CD4-positive, alpha-beta T cell treated with Interleukin-12 subunit alpha and Interleukin-12 subunit beta, for 1 hour (primary cell): ENCODE measurements at regions not wholly inside any gene's neighbourhood (a gene's known extent, or its start where the extent isn't known, plus 50 kb on each side); places are given as distances from the start of the nearest gene placed in this dataset.

Experiments
- DNase-seq: peaks from one replicate; pipeline ENCODE4 v3.0.0-alpha.2; 2020

DNA sequence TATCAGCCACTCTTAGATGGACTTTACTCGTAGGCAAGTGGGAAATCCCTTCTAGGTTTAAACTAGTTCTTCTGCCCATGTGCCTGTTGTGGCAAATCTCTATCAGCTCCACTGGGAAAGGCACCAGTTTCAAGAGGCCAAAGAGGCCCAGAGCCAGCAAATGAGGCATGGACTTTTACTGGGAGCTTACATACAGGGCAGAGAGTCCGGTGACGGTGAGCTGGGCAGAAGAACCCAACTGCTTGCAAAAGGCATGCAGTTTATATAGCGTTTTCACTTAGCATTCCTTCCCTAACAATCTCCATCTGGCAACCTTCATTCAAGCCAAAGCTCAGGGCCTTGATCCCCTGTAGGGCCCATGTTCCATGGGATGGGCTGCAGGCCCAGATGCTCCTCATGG is 93.0 kb upstream of the C3orf80 start:
- DNase-seq = no peak

DNA sequence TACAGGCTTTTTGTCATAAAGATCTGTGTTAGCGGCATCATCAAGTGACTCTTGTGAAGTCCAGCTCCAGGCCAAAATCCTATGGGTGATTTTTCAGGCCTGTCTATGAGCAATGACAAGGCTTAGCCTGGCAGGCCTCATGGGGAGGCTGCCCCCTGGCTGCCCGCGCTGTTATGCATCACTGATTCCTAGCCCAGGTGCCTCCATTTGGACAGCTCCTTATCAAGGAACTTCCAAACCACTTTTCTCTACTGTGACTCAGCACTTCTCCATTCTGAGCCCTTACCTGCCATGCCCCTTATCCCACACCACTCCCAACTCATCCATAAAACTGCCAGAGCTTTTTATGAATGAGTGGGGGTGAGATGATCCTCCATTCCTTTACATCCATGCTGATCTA is 91.5 kb upstream of the C3orf80 start:
- DNase-seq = no peak

DNA sequence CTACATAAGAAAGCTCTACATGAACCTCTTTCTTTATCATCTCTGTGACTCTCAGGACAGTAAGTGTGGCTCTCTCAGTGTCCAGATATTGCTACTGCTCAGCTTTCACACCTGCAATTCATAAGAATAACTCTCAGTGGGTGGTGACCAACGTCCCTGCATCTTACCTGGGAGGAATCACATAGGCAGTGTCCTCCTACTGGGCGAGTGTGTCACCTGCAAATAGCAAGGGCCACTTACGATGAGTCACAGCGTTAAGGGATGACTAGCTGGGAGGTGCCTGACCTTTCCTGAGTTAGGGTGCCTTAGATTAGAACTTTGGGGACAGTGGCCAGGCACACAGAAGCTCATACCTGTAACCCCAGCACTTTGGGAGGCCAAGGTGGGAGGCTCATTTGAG is 90.8 kb upstream of the C3orf80 start:
- DNase-seq = no peak

DNA sequence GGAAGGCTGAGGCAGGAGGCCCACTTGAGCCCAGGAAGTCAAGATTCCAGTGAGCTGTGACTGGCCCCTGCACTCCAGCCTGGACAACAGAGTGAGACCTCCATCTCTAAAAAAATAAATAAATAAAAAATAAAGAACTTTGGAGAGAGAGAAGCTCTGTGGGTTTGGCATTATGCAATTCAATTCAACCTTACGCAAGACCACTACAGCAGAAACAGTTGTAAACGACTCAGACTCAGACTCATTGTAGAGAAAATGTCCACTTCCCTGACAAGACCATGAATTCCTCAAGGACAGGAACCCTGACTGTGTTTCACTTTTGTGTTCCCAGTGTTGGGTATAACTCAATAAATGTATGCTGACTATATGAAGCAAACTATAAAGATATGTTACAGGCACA is 90.3 kb upstream of the C3orf80 start:
- DNase-seq = no peak

DNA sequence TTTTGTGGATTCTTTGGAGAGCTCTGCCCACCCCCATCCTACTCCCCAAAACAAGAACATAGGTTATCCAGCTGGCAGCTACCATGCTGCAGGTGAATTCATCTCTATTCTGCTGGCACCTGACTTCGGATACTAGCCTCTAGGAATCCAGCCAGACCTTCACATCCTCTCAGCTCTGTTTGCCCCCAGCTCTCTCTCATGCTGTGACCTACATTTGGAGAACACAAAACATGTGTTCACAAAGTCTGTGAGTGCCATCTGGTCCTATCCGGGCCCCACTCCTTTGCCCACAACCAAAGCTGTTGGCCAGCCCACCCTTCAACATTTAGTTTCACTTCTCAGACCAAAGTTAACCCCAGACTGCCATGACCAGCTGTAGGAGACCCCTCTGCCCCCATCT is 89.4 kb upstream of the C3orf80 start:
- DNase-seq = no peak

DNA sequence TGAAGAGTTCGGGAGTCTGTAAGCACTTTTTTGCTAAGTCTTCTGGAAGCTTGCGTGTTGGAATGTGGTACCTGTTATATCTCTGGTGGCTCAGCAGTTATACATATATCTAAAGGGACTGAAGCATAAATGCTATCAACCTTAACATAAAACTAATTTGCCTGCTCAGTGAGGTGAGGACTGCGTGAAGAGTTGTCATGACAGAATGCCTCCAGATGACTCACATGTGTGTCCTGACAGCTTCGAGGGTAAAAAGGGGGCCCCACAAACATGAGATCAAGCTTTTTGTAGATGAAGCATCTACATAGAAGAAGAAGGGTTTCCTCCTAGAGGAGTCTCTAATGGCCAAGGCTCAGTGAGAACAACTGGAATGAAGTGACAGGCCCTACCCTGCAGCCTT is 88.8 kb upstream of the C3orf80 start:
- DNase-seq = no peak

DNA sequence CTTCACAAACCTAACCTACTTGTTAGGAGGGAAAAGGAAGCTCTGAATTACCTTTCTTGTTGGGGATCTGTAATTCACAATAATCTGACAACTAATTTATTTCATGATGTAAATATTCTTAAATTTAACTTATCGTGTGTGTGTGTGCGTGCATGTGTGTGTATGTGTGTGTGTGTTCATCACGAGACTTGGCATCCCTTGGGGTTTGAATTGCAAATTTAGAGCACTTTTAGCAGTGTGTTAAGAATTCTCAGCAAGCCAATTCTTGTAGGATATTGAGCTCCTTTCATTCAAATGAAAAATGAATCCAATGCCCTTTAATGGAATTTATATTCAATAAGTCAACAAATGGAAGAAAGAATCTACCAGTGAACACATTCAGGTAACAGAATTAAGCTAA is 85.9 kb upstream of the C3orf80 start:
- no peak for DNase-seq

DNA sequence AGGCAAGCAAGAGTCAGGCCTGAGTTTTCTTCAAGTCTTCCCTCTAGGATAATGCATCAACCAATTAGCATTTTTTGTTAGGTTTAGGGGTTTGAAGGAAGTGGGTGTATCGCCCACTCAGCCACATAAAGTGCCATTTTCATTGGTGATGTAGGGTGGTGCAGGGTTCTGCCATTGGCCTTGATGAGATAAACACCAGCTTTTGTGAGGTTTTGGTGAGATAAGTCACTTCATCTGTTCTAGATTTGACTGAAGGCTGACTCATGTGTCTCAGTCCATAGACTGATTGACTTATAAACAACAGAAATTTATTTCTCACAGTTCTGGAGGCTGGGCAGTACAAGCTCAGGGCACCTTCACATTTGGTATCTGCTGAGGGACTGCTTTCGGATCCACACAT is 84.5 kb upstream of the C3orf80 start:
- DNase-seq = no peak

DNA sequence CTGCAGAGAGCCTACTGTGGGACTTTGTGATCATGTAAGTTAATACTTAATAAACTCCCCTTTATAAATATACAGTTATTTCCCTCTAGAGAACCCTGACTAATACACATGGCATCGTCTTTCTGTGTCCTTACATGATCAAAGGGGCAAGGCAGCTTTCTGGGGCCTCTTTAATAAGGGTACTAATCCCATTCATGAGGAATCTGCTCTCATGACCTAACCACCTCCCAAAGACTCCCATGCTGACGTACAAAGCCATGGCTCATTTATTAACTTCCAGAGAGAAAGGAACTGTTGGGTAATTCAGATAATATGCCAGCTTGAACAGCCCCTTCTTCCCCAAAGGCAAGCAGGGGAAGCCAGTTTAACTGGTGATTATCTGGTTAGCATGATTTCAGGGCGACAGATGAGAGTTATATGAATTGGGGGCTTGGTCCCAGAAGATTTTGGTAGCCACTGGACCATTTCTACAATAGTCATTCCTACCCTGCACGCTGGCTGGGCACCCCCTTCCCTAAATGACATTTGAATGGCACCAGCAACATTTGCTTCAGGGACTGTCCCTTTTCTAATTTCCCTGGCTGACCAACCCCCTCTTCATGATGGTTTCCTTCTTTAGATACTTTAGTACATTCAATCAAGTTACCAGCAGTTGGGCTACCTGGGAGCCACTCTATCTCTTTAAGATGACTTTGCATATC is 83.6 kb upstream of the C3orf80 start:
- DNase-seq = no peak

DNA sequence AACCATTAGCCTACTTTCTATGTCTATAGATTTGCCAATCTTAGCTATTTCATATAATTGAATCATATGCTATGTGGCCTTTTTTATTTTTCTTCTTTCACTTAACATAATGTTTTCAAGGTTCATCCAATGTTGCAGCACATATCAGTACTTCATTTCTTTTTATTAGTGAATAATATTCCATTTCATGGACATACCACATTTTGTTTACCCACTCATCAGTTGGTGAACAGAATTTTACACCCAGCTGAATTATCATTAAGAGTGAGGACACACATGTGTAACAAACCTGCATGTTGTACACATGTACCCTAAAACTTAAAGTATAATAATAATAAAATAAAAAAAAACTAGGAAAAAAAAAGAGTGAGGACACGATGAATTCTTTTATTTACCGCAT is 81.7 kb upstream of the C3orf80 start:
- DNase-seq = no peak

DNA sequence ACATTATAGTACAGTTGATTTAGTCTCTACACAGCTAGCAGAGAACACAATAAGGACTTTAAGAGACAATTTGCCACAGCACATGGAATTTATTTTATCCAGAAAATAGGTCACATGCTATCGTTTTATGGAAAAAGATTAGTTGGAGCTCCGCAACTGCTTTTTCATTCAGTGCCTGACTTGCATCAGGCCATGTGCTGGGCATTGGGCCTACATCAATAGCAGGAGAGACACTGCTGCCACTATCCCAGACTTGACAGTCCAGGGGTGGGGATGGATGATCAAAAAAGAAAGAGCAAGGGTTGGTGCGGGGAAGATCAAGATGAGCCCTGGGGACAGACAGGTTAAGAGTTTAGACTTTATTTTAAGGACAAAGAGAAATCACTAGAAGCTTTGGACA is 75.2 kb upstream of the C3orf80 start:
- DNase-seq = no peak

DNA sequence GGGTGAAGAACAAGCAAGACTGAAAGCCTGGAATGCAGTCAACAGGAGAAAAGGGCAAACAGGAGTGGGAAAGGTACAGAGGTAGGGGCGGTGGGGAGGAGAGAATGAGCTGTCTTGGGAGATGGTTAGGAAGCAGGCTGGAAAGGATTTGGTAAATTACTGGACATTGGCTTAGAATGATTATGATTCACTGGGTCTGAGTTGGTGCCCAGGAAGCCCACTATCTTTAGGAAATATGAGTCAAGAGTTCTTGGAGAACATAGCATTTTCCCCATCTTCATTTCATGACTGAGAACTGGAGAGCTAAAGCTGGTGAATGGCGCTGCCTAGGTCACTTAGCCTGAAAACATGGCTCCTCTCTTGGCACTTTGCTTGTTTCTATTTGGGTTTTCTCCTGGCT is 74.7 kb upstream of the C3orf80 start:
- DNase-seq = no peak

DNA sequence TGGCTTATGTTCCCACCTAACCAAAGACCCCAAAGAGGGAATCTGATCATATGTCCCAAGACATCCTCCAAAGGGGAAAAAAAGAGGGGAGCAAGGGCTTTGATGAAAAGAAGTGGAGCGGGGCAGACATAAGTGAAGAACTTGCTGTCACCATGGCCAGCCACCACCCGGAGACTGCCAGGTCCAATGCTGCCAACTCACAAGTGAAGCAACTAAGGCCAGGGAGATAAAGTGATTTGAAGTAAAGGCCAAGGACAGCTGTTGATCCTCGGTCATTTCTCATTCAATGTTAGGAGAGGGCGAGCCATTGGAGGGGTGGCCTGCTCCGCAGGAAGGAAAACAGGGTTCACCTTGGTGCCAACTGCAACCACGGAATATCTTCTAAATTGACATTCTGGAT is 72.6 kb upstream of the C3orf80 start:
- no peak for DNase-seq

DNA sequence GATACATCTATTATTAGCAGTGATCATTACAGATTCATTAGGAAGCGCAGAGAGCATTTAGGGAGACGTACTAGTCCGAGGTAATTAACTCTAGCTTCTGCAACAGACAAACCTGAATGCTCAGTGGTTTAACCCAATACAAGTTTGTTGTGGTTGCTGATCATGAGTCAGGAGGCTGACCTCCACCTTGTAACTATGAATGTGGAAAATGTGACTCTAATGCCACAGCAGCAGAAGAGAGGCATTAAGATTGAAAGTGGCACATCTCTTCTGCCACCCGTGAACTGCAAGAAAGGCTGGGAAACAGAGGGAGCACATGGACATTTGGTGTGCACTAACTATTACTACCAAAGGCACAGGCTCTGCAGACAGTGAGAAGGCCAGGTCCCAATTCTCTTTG is 71.2 kb upstream of the C3orf80 start:
- no peak for DNase-seq

DNA sequence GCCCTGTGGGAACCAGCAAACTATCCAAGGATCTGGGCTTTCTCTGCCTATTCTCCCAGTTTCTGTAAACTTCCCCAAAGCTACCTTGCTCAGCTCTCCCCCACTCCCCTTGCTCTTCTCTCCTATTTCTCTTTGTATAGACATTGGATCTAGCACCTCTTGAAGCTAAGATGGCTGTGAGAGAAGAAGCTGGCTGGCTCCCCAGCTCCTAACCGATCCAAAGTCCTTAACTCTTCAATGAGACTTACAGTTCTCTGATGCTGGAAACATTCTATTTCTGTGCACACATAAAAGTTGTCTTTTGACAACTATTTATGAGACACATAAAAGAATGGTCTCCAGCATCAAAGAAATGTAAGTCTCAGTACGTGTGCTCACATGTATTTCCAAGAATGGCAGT is 70.6 kb upstream of the C3orf80 start:
- no peak for DNase-seq

DNA sequence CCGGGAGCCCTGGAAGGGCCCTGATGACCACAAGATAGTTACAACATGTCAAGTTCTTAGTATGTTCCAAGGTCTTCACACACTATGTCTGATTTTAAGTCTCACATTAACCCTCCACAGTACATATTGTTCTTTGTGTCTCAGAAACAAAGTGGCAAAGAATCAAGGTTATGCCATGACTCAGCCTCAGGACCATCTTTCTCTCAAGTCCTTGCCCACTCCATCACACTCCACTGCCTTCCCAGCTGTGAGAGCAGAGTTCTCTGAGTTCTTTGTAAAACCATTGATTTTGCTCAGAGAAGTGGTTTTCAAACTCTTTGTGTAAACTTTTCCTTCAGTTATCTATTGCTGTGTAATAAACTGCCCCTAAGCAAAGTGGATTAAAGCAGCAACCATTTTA is 67.9 kb upstream of the C3orf80 start:
- DNase-seq = no peak

DNA sequence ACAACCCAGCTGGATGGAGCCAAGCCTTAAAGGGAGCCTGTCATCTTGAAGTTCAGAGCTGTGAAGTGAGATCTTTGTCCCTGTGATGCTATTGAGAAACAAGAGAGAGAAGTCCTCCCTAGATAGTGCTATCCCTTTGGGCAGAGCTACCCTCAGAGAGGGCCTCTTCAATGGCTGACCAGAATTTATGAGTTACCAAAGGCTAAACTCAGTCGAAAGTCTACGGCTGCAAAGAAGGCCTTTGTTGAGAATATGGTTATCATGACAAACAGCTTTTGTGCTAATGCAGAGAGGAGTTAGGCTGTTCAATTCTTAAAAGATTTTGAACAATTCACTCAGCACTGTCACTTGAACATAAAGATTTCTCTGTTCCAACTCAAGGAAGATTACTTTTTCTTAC is 65.9 kb upstream of the C3orf80 start:
- no peak for DNase-seq

DNA sequence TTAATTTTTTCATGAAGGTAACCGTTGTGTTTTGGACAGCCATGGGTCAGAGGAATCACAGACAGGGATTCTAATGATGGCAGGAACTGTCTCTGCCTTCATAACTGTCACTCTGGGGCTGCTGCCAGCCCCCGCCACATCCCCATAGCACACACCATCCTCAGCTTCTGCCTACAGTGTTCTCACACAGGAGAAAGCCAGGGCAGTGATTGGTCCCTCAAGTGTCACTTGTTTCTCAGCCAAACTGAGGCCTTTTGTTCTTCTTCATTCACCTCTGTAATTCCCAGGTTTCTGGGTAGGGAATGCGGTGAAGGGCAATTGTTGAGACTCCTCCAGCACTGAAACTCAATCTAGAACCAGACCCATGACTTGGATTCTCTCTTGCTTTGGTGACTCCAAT is 65.4 kb upstream of the C3orf80 start:
- DNase-seq = no peak

DNA sequence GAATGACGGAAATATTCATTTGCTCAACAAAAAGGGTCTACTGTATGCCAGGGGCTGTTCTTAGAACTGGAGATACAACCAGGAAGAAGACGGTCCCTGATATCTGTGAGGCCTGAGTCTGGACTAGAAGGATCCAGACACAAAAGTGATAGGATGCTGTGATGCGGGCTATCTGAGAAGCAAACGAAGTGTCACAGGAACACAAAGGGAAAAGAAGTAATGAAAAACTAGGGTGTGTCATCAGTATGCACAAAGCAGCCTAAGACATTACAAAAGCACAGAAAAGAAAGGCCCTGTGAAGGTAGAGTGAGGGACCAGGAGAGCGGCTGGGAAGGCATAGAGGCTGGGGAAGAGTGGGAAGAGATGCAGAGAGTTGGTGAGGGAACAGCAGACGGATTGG is 63.3 kb upstream of the C3orf80 start:
- no peak for DNase-seq

DNA sequence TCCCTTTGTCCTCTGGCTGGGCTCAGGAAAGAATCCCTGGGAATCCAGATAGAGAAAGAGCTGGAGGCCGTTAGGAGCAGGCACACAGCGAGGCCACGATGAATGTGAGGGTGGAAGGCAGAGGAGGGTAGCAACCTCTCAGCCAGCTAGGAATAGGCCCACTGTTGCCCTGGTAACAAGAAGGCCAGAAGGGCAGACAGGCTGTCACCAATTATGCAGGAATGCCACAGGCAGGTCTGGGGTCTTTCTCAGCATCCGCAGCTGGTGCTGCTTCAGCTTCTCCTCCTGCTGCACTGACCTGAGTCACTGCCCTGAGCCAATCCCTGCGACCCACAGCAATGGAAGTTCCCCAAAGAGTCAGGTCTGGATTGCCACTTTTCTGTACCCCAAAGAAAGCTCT is 62.8 kb upstream of the C3orf80 start:
- no peak for DNase-seq

DNA sequence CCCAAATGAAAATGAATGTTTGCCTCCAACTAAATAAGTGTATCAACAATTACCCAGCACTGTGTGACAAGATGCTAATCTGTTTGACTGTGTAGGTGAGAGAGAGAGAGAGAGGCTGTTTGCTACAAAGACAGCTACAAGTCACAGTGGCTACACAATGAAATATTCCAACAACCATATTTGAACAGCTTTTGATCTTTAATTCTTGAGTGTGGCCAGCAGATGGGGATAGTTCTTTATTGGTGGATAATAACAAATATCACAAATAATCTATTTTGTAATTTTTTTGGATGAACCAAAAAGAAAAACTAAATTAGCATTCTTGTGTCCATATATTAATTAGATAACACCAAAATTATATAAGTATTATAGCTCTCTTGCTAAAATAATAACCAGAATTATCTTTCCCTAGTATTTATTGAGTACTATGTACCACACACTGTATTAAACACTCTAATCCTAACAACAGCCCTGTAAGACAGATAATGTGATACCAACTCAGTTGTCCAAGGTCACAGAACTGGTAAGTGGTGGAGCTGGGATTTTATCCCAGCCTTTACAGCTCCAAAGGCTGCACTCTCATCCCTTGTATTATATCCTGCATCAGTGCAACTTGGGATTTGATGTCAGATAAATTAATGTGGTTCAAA is 61.9 kb upstream of the C3orf80 start:
- DNase-seq = peak; percentile 21

DNA sequence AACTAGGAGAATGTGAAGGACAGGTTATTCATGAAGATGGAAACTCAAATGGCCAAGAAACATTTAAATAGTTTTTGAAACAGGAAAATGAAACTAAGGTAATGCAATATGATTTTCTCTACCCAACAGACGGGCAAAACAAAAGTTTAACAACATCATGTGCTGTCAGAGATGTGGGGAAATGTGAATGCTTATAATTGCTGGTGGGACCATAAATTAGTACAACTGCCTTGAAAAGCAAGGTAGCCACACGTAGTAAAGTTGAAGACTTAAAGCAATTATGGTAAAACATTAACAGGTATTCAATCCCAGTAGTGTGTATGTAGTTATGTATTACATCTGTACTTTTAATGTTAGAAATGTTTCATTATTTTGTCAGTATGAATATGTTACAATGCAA is 57.0 kb upstream of the C3orf80 start:
- no peak for DNase-seq

DNA sequence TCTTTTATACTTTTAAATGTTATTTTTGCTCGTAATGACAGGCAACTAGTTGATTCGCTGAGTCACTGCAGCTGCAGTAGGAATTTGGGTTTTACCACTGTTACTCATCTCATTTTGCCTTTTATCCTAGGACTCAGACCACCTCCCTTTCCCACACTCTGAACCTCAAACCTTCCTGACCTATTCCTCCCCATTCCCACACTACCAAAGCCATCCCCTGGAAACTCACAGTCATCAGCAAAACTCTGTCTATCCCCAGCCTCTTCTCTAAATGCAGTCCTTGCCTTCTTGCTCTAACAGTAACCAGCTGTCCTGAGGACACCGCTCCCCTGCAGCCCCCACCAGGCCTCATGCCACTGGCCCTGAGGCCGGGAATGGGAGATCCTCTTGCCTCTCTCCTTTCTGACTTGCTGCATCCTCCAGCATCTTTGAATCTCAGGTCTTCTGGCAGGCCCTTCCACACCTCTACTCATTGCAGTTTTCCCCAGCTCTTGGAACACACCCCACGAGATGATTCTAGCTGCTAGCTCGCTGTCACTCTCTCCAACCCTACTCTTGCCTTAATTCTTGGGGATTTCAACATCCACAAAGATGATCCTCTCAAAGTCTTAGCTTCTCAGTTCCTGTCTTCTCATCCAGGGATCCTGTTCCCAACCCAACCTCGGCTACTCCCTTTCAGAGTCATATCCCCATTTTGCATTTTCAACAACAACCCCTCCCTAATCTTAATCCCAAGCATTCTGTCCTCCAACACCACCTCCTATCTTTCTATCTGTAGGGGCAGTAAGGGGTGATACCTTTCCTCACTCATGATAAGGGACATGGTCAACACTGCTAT is 55.9 kb upstream of the C3orf80 start:
- DNase-seq = no peak
